ENCODE measurements at regions not wholly inside any gene's neighbourhood (a gene's known extent, or its start where the extent isn't known, plus 50 kb on each side); places are given as distances from the start of the nearest gene placed in this dataset.

DNA sequence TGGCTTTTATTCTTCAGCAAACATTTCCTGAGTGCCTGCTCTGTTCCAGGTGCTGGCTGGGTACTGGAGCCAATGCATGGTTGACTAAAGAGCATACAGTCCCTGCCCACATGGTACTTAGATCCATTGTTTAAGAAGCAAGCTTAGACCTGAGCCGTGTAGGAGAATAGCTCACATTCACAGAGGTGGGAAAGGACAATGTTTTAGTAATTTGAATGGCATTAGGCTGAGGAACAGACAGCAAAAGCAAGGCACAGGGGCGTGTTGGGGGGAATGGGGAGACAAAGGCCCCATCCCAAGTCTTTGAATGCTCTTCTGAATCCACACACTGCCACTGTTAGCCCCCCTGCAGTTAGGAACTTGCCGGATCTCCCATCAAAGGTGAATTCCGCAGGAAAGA lies 388.2 kb upstream of the RGMA start:
- 0 out of 2 replicates have a peak overlapping the region, but pooled peaks have one; percentile 9 for H3K27ac ChIP-seq (ENCODE audit: low read depth, low read length)
- ChIA-PET CTCF (ENCODE audit: partially characterized antibody) (no interaction called here), POLR2A (ENCODE audit: partially characterized antibody) (interaction anchor here (0.6 to 1.3 kb wide), 4 partner anchors 13 to 865 kb away, joined by 3 to 5 read pairs (median 3); no protein-coding TSS in a partner anchor)
- H2AK5ac ChIP-seq (ENCODE audit: low read depth, low read length): no peak overlapping the region
- H4K91ac ChIP-seq (replicated peaks; ENCODE audit: insufficient read length, low read length): no peak overlapping the region
- H3K14ac ChIP-seq (ENCODE audit: insufficient read length): no peak overlapping the region
- H3K23ac ChIP-seq (ENCODE audit: insufficient read length): no peak overlapping the region
- no peak overlapping the region for H3K9ac ChIP-seq (replicated peaks in 1 of 4; ENCODE audit: extremely low read depth in 1 of 4, low read depth in 3 of 4, low read length in 3 of 4)
- H3K4me2 ChIP-seq (ENCODE audit: insufficient read depth in 1 of 2, low read depth in 2 of 2, low read length in 2 of 2): peak overlapping the region; percentile 3 to 5; a peak in 2 of 4 replicates
- no peak overlapping the region for H4K5ac ChIP-seq (ENCODE audit: insufficient read length, low read depth, low read length)
- H4K8ac ChIP-seq (ENCODE audit: extremely low read depth, insufficient read depth, low read length): no peak overlapping the region
- no peaks in the 10 kb centered on the region for H4K20me1 ChIP-seq (replicated peaks in 1 of 2; ENCODE audit: control insufficient read depth in 1 of 2, insufficient read depth in 2 of 2, low read length in 2 of 2)
- H3K79me1 ChIP-seq (ENCODE audit: low read depth, low read length): no peaks in the 10 kb centered on the region
- no peaks in the 10 kb centered on the region for H3K36me3 ChIP-seq (ENCODE audit: control insufficient read depth in 2 of 4, insufficient read depth in 4 of 4, low read length in 3 of 4)
- FAIRE-seq: peak; percentile 93
- 2% methylated on average over 4 of the region's 4 CpGs; no CpG with 5 or more reads in 1 of the 2 experiments for whole genome bisulfite sequencing, 2 experiments (ENCODE audit: extremely low coverage in 1 of 2, insufficient coverage in 1 of 2, insufficient read length in 1 of 2, insufficient replicate concordance in 2 of 2, low coverage in 1 of 2, low lambda C conversion rate in 2 of 2, missing lambda C conversion rate in 1 of 2)
- H2BK5ac ChIP-seq (ENCODE audit: low read depth, low read length): no peak overlapping the region; the same call in 1 of the 2 replicates
- no peaks in the 10 kb centered on the region for H3K23me2 ChIP-seq (ENCODE audit: low read depth, low read length)
- no peak overlapping the region for H3K4ac ChIP-seq (replicated peaks; ENCODE audit: insufficient read length, low read depth, low read length)
- H3K4me3 ChIP-seq (ENCODE audit: extremely low read depth in 1 of 4, insufficient read depth in 2 of 4, low read depth in 3 of 4, low read length in 4 of 4): no peak overlapping the region
- no peak overlapping the region for H2BK15ac ChIP-seq (ENCODE audit: low read length)
- H3K18ac ChIP-seq (ENCODE audit: extremely low read depth, low read length): no peak overlapping the region
- H3K79me2 ChIP-seq (ENCODE audit: control insufficient read depth in 1 of 2, insufficient read depth in 2 of 2, low read length in 2 of 2): no peaks in the 10 kb centered on the region
- H3K27me3 ChIP-seq (replicated peaks in 1 of 4; ENCODE audit: control insufficient read depth in 3 of 4, extremely low read depth in 1 of 4, insufficient read depth in 3 of 4, low read length in 3 of 4): no peaks in the 10 kb centered on the region; a peak in 1 of 7 replicates
- peak; percentile 63 to 95 for DNase-seq (ENCODE audit: low read depth in 1 of 2, low spot score in 2 of 2)
- H3K9me3 ChIP-seq (ENCODE audit: insufficient read depth in 2 of 2, low read depth in 1 of 2, low read length in 1 of 2): peaks cover 0 to 6% of the 10 kb centered on the region in 2 experiments; a peak in 2 of 4 replicates
- no peak overlapping the region for H2BK12ac ChIP-seq (ENCODE audit: low read depth, low read length)
- H2AFZ ChIP-seq (ENCODE audit: low read length): no peak overlapping the region
- H2BK20ac ChIP-seq (ENCODE audit: low read length): no peak overlapping the region
- no peak overlapping the region for H3K56ac ChIP-seq (replicated peaks; ENCODE audit: insufficient read length, low read depth, low read length)
- no peak overlapping the region for H2BK120ac ChIP-seq (replicated peaks; ENCODE audit: low read depth, low read length)
- H3K4me1 ChIP-seq (replicated peaks in 1 of 4; ENCODE audit: control insufficient read depth in 3 of 4, insufficient read depth in 4 of 4, low read length in 3 of 4): peaks cover 3 to 20% (median 11%) of the 10 kb centered on the region in 4 experiments; a peak in 6 of 7 replicates
- TF ChIP-seq ASH2L (IDR thresholded peaks at IDR 0.05; ENCODE audit: low read length) (no peak), ZNF274 (IDR thresholded peaks at IDR 0.05; ENCODE audit: borderline replicate concordance, extremely low read depth, low read length) (no peak), SP4 (IDR thresholded peaks at IDR 0.05; ENCODE audit: low read length) (no peak), HDAC6 (IDR thresholded peaks at IDR 0.05; ENCODE audit: low read depth, low read length) (no peak), SRF (IDR thresholded peaks at IDR 0.05; ENCODE audit: low read depth, low read length) (no peak), CBX8 (IDR thresholded peaks at IDR 0.05; ENCODE audit: borderline replicate concordance, low read depth, low read length) (no peak), CHD2 (IDR thresholded peaks at IDR 0.05; ENCODE audit: low read length) (no peak), TBP (IDR thresholded peaks at IDR 0.05; ENCODE audit: low read depth, low read length) (no peak), MAFK (IDR thresholded peaks at IDR 0.05; ENCODE audit: low read depth, low read length) (no peak), SIX5 (IDR thresholded peaks at IDR 0.05; ENCODE audit: low read depth, low read length) (no peak), POU5F1 (IDR thresholded peaks at IDR 0.05; ENCODE audit: low read depth, low read length) (peak; percentile 34; the same call in 1 of the 2 replicates), POLR2AphosphoS5 (IDR thresholded peaks at IDR 0.05; ENCODE audit: low read depth, low read length) (no peak), HDAC2 (IDR thresholded peaks at IDR 0.05; ENCODE audit: borderline replicate concordance in 1 of 2, low read depth in 2 of 2, low read length in 2 of 2) (peak in 1 of 2 experiments; percentile 41; a peak in 2 of 4 replicates), GABPA (IDR thresholded peaks at IDR 0.05; ENCODE audit: borderline replicate concordance, insufficient read depth, low read length) (no peak)

All from H1 (cell line).